Stimulated activated CD8-positive, alpha-beta memory T cell treated with anti-CD3 and anti-CD28 coated beads, Interleukin-15, amount 100 ng/mL, for 48 hours (primary cell): ENCODE measurements at regions not wholly inside any gene's neighbourhood (a gene's known extent, or its start where the extent isn't known, plus 50 kb on each side); places are given as distances from the start of the nearest gene placed in this dataset.

Source experiments
- DNase-seq, 2 donors: peaks; one replicate each; pipeline ENCODE4 v3.0.0-alpha.2; 2020; ENCODE audit warnings: low read depth in 2 of 2

- DNase-seq, result no peak
Observed at GRCh38 chr1:55276671-55277376, 61.7 kb upstream of the USP24 start.

- DNase-seq, result no peak
Observed at GRCh38 chr1:55275941-55276341, 60.8 kb upstream of the USP24 start.

- no peak for DNase-seq
Observed at GRCh38 chr1:55275151-55275748, 60.1 kb upstream of the USP24 start.

- DNase-seq, result no peak
Observed at GRCh38 chr1:55272994-55273393, 57.8 kb upstream of the USP24 start.
